ENCODE measurements at regions not wholly inside any gene's neighbourhood (a gene's known extent, or its start where the extent isn't known, plus 50 kb on each side); places are given as distances from the start of the nearest gene placed in this dataset.
"Not testable (repeated sequence)": the region's sequence is repeated elsewhere in the genome, so short reads cannot be mapped to it uniquely, and the experiment has no call there.

DNA sequence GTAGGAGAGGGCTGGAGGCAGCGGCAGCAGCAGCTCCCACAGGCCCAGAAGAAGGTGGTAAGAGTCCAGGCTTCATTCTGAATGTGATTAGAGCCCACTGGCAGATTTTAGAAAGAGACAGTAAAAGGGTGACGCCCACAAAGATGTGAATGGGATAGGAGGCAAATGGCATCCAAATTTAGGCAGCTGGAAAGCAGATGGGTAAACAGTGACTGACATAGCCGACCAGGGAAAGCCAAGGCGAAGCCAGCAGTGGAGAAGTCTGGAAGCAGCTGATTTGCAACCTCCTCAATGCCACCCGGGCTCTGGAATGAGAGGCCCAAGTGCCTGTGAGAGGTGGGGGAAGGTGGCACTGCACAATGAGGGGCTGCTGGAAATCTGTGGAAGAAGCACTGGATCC lies 103.3 kb downstream of the C5orf15 start:
- WGBS, 2 donors, result 74 to 78% methylated on average over 5 of the region's 5 CpGs
- TF ChIP-seq EP300 (IDR thresholded peaks at IDR 0.05), result no peak
- TF ChIP-seq CTCF (IDR thresholded peaks at IDR 0.05), result no peak
- TF ChIP-seq POLR2A (IDR thresholded peaks at IDR 0.05), result no peak

GRCh38 chr5:133864711-133865110 lies 103.7 kb downstream of the C5orf15 start:
- H3K4me1 ChIP-seq, result peaks cover 0 to 5% (median 2%) of the 10 kb centered on the region in 4 donors
- TF ChIP-seq POLR2A (IDR thresholded peaks at IDR 0.05) (no peak), CTCF (IDR thresholded peaks at IDR 0.05) (no peak), EP300 (IDR thresholded peaks at IDR 0.05) (no peak)
- H3K4me3 ChIP-seq, result no peak overlapping the region
- peaks cover 0 to under 1% (median 0%) of the 10 kb centered on the region in 4 donors for H3K9me3 ChIP-seq
- 77 to 78% methylated on average over 5 of the region's 5 CpGs for WGBS, 2 donors
- DNase-seq (ENCODE audit: low spot score in 2 of 2), result no peak
- no peak overlapping the region for H3K27ac ChIP-seq
- H3K27me3 ChIP-seq, result no peaks in the 10 kb centered on the region
- no peaks in the 10 kb centered on the region for H3K36me3 ChIP-seq

More for the DNA sequence above, 103.3 kb downstream of the C5orf15 start:
- Histone ChIP-seq H3K27ac (no peak overlapping the region), H3K27me3 (no peaks in the 10 kb centered on the region), H3K36me3 (no peaks in the 10 kb centered on the region), H3K4me3 (no peak overlapping the region), H3K4me1 (peaks cover 0 to 9% (median 2%) of the 10 kb centered on the region in 4 donors), H3K9me3 (no peaks in the 10 kb centered on the region)
- DNase-seq (ENCODE audit: low spot score in 2 of 2), result no peak

GRCh38 chr5:133863857-133864585 lies 104.4 kb downstream of the C5orf15 start:
- H3K27ac ChIP-seq, result no peak overlapping the region
- H3K36me3 ChIP-seq, result no peaks in the 10 kb centered on the region
- no peak for DNase-seq (ENCODE audit: low spot score in 2 of 2)
- 61 to 71% methylated on average over 11 of the region's 11 CpGs for WGBS, 2 donors
- H3K4me3 ChIP-seq, result no peak overlapping the region
- TF ChIP-seq CTCF (IDR thresholded peaks at IDR 0.05), result no peak
- no peak for TF ChIP-seq POLR2A (IDR thresholded peaks at IDR 0.05)
- no peak for TF ChIP-seq EP300 (IDR thresholded peaks at IDR 0.05)
- no peaks in the 10 kb centered on the region for H3K4me1 ChIP-seq
- H3K9me3 ChIP-seq, result peaks cover 0 to 6% (median 0%) of the 10 kb centered on the region in 4 donors
- no peaks in the 10 kb centered on the region for H3K27me3 ChIP-seq

DNA sequence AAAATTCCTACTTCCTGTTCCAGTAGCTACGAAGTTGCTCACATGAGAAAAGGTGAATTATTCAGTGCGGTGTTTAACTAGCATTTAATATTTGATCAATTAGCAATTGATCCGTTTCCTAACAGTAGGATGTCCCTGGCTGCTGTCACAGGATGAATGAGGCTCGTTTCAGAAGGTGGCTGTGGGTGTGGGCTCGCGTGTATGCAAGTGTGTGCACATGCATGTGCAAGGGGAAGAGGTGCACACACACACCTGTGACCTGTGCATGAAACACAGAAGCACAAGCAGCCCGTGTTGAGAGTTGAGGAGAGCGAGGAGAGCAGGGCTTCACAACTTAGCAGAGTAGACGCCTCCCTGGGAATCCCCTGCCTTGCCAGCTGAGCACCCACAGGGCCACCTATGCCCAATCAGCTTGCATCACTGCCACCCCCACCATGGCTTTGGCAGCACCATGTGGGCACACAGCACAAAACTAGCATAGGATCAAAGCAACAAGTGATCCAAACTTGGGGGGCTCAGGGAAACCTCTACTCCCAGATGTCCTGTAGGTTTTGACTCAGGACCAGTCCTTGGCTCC lies 107.2 kb downstream of the C5orf15 start:
- no peak for DNase-seq (ENCODE audit: low spot score in 2 of 2)
- H3K4me1 ChIP-seq, result no peaks in the 10 kb centered on the region
- H3K27me3 ChIP-seq, result no peaks in the 10 kb centered on the region
- H3K27ac ChIP-seq, result no peak overlapping the region
- H3K36me3 ChIP-seq, result no peaks in the 10 kb centered on the region
- WGBS, 2 donors, result 77 to 79% methylated on average over 9 of the region's 9 CpGs
- H3K4me3 ChIP-seq, result no peak overlapping the region
- H3K9me3 ChIP-seq, result peaks cover 0 to 12% (median 0%) of the 10 kb centered on the region in 4 donors
- TF ChIP-seq CTCF (IDR thresholded peaks at IDR 0.05) (no peak), POLR2A (IDR thresholded peaks at IDR 0.05) (no peak), EP300 (IDR thresholded peaks at IDR 0.05) (no peak)

DNA sequence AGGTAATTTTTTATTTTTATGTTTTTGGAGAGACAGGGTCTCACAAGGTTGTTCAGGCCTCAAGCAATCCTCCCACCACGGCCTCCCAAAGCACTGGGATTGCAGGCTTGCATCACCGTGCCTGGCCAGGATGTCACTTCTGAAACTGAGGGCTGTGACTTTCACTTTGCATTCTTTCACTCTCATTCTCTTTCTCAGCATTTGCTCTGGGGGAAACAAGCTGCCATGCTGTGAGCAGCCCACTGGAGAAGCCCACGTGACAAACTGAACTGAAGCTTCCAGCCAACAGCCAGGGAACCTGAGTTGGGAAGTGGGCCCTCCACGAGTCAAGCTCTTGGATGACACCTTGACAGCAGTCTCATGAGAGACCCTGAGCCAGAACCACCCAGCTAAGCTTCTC lies 109.4 kb downstream of the C5orf15 start:
- Histone ChIP-seq H3K36me3 (no peaks in the 10 kb centered on the region), H3K4me1 (no peaks in the 10 kb centered on the region), H3K4me3 (no peak overlapping the region), H3K27ac (no peak overlapping the region), H3K9me3 (peaks cover 0 to 12% (median 0%) of the 10 kb centered on the region in 4 donors), H3K27me3 (no peaks in the 10 kb centered on the region)
- TF ChIP-seq EP300 (IDR thresholded peaks at IDR 0.05) (no peak), CTCF (IDR thresholded peaks at IDR 0.05) (no peak), POLR2A (IDR thresholded peaks at IDR 0.05) (no peak)
- DNase-seq (ENCODE audit: low spot score in 2 of 2), result no peak
- WGBS, 2 donors, result 58 to 76% methylated on average over 4 of the region's 4 CpGs

GRCh38 chr5:133857595-133858313 lies 110.7 kb downstream of the C5orf15 start:
- not testable (repeated sequence) for H3K27me3 ChIP-seq; H3K4me3 ChIP-seq; H3K27ac ChIP-seq; H3K36me3 ChIP-seq; H3K4me1 ChIP-seq; DNase-seq (ENCODE audit: low spot score in 2 of 2)
- peaks cover 0 to 12% (median 0%) of the 10 kb centered on the region in 4 donors for H3K9me3 ChIP-seq
- 92 to 96% methylated on average over 33 to 39 of the region's 44 CpGs for WGBS, 2 donors

Measured in tibial nerve (tissue), 4 donors.